ENCODE measurements at regions not wholly inside any gene's neighbourhood (a gene's known extent, or its start where the extent isn't known, plus 50 kb on each side); places are given as distances from the start of the nearest gene placed in this dataset.

GRCh38 chr15:68501259-68501591 is 69.3 kb upstream of the ITGA11 start:
- 94% methylated on average over 4 of the region's 4 CpGs for WGBS
- Histone ChIP-seq H3K4me3 (ENCODE audit: low read length) (no peak overlapping the region), H3K9ac (ENCODE audit: low read depth, low read length) (no peak overlapping the region), H3K27ac (ENCODE audit: low read depth, low read length) (no peak overlapping the region), H3K36me3 (ENCODE audit: insufficient read depth, low read length) (no peaks in the 10 kb centered on the region), H3K27me3 (ENCODE audit: insufficient read depth, low read length) (no peaks in the 10 kb centered on the region), H3K4me1 (ENCODE audit: insufficient read depth, low read length) (no peaks in the 10 kb centered on the region), H3K9me3 (ENCODE audit: insufficient read depth, low read depth, low read length) (no peaks in the 10 kb centered on the region)

- Histone ChIP-seq H3K9ac (ENCODE audit: low read depth, low read length) (no peak overlapping the region), H3K27ac (ENCODE audit: low read depth, low read length) (no peak overlapping the region), H3K4me1 (ENCODE audit: insufficient read depth, low read length) (no peaks in the 10 kb centered on the region), H3K27me3 (ENCODE audit: insufficient read depth, low read length) (no peaks in the 10 kb centered on the region), H3K4me3 (ENCODE audit: low read length) (no peak overlapping the region), H3K36me3 (ENCODE audit: insufficient read depth, low read length) (no peaks in the 10 kb centered on the region), H3K9me3 (ENCODE audit: insufficient read depth, low read depth, low read length) (no peaks in the 10 kb centered on the region)
- 88% methylated on average over 2 of the region's 2 CpGs for WGBS
Measured at GRCh38 chr15:68501616-68502015, 69.7 kb upstream of the ITGA11 start.

DNA sequence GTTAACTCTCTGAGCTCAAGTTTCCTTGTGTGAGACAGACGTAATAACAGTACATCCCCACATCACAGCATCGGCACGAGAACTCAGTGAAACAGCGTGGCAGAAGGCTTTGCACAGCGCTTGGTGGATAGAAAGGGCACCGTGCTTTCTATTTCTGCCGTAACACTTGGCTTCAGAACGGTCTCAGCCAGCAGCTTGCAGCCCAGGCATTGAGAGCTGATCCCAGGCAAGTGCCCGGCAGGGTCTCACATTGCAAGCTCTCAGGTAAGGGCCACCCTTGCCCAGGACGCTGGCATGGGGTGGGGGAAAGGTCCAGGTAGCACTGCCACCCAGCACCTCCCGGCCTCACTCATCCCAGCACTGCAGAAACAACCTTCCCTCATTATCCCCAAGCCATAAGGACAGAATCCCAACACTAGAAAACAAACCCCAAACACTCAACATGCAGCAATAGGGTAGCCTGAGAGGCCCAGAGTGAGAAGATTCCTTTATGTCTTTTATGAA is 70.5 kb upstream of the ITGA11 start:
- Histone ChIP-seq H3K9me3 (ENCODE audit: insufficient read depth, low read depth, low read length) (no peaks in the 10 kb centered on the region), H3K9ac (ENCODE audit: low read depth, low read length) (no peak overlapping the region), H3K36me3 (ENCODE audit: insufficient read depth, low read length) (no peaks in the 10 kb centered on the region), H3K4me3 (ENCODE audit: low read length) (no peak overlapping the region), H3K27ac (ENCODE audit: low read depth, low read length) (no peak overlapping the region), H3K4me1 (ENCODE audit: insufficient read depth, low read length) (peaks cover 3% of the 10 kb centered on the region; the same call in 1 of the 2 replicates), H3K27me3 (ENCODE audit: insufficient read depth, low read length) (no peaks in the 10 kb centered on the region)
- 96% methylated on average over 11 of the region's 11 CpGs for WGBS

GRCh38 chr15:68503213-68503612 is 71.2 kb upstream of the ITGA11 start:
- no peak overlapping the region for H3K27ac ChIP-seq (ENCODE audit: low read depth, low read length)
- WGBS = 93% methylated on average over 7 of the region's 7 CpGs
- H3K9me3 ChIP-seq (ENCODE audit: insufficient read depth, low read depth, low read length) = no peaks in the 10 kb centered on the region
- no peak overlapping the region for H3K4me3 ChIP-seq (ENCODE audit: low read length)
- H3K9ac ChIP-seq (ENCODE audit: low read depth, low read length) = no peak overlapping the region
- H3K4me1 ChIP-seq (ENCODE audit: insufficient read depth, low read length) = peaks cover 5% of the 10 kb centered on the region; the same call in 1 of the 2 replicates
- H3K27me3 ChIP-seq (ENCODE audit: insufficient read depth, low read length) = no peaks in the 10 kb centered on the region
- no peaks in the 10 kb centered on the region for H3K36me3 ChIP-seq (ENCODE audit: insufficient read depth, low read length)

GRCh38 chr15:68503791-68504680 is 72.1 kb upstream of the ITGA11 start:
- no peak overlapping the region for H3K9ac ChIP-seq (ENCODE audit: low read depth, low read length)
- no peaks in the 10 kb centered on the region for H3K27me3 ChIP-seq (ENCODE audit: insufficient read depth, low read length)
- H3K27ac ChIP-seq (ENCODE audit: low read depth, low read length) = no peak overlapping the region
- H3K9me3 ChIP-seq (ENCODE audit: insufficient read depth, low read depth, low read length) = no peaks in the 10 kb centered on the region
- H3K36me3 ChIP-seq (ENCODE audit: insufficient read depth, low read length) = no peaks in the 10 kb centered on the region
- no peak overlapping the region for H3K4me3 ChIP-seq (ENCODE audit: low read length)
- H3K4me1 ChIP-seq (ENCODE audit: insufficient read depth, low read length) = peaks cover 5% of the 10 kb centered on the region; the same call in 1 of the 2 replicates
- 85% methylated on average over 11 of the region's 11 CpGs for WGBS

DNA sequence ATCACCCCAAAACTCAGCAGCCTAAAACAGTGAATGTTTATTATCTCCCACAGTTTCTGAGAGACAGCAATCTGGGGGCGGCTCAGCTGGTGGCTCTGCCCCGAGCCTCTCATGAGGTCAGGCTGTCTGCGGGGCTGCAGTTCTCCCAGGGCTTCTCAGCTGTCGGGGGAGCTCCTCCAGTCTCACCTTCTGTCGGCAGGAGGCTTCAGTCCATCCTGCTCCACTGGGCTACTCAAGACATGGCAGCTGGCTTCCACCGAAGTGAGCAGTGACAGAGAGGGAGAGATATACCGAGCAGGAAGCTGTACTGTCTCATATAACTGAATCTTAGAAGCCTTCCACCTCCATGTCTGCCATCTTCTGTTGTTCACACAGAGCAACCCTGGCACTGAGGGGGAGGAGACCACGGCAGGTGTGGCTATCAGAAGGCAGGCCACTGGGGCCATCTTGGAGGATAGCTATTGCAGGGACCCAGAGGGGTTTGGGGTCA is 72.8 kb upstream of the ITGA11 start:
- Histone ChIP-seq H3K27me3 (ENCODE audit: insufficient read depth, low read length) (no peaks in the 10 kb centered on the region), H3K27ac (ENCODE audit: low read depth, low read length) (no peak overlapping the region)
- WGBS = 82% methylated on average over 8 of the region's 8 CpGs

GRCh38 chr15:68506071-68506470 is 72.7 kb upstream of the CORO2B start:
- Histone ChIP-seq H3K36me3 (ENCODE audit: insufficient read depth, low read length) (no peaks in the 10 kb centered on the region), H3K27me3 (ENCODE audit: insufficient read depth, low read length) (no peaks in the 10 kb centered on the region), H3K27ac (ENCODE audit: low read depth, low read length) (no peak overlapping the region), H3K4me1 (ENCODE audit: insufficient read depth, low read length) (peaks cover 5% of the 10 kb centered on the region; the same call in 1 of the 2 replicates), H3K4me3 (ENCODE audit: low read length) (no peak overlapping the region), H3K9ac (ENCODE audit: low read depth, low read length) (no peak overlapping the region), H3K9me3 (ENCODE audit: insufficient read depth, low read depth, low read length) (no peaks in the 10 kb centered on the region)
- WGBS = 92% methylated on average over 2 of the region's 2 CpGs

More for the DNA sequence above, 72.8 kb upstream of the ITGA11 start:
- H3K4me3 ChIP-seq (ENCODE audit: low read length) = no peak overlapping the region
- no peaks in the 10 kb centered on the region for H3K36me3 ChIP-seq (ENCODE audit: insufficient read depth, low read length)
- H3K4me1 ChIP-seq (ENCODE audit: insufficient read depth, low read length) = peaks cover 5% of the 10 kb centered on the region; the same call in 1 of the 2 replicates
- H3K9ac ChIP-seq (ENCODE audit: low read depth, low read length) = no peak overlapping the region
- no peaks in the 10 kb centered on the region for H3K9me3 ChIP-seq (ENCODE audit: insufficient read depth, low read depth, low read length)

DNA sequence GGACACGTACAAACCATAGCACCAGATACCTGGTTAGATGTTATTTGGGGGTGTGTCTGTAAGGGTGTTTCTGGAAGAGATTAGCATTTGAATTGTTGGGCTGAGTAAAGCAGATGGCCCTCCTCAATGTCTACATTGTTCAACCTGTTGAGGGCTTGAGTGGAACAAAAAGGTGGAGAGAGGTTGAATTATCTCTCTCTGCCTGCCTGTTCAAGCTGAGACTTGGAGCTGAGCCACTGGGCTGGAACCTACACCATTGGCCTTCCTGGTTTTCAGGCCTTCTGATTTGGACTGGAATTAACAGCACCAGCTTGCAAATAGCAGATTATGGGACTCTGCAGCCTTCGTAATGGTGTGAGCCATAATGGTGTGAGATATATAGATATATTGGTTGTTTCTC is 71.3 kb upstream of the CORO2B start:
- Histone ChIP-seq H3K36me3 (ENCODE audit: insufficient read depth, low read length) (no peaks in the 10 kb centered on the region), H3K4me3 (ENCODE audit: low read length) (no peak overlapping the region), H3K9me3 (ENCODE audit: insufficient read depth, low read depth, low read length) (no peaks in the 10 kb centered on the region), H3K4me1 (ENCODE audit: insufficient read depth, low read length) (peaks cover 5% of the 10 kb centered on the region; the same call in 1 of the 2 replicates), H3K27me3 (ENCODE audit: insufficient read depth, low read length) (no peaks in the 10 kb centered on the region), H3K9ac (ENCODE audit: low read depth, low read length) (no peak overlapping the region), H3K27ac (ENCODE audit: low read depth, low read length) (no peak overlapping the region)
- 87% methylated on average over 2 of the region's 2 CpGs for WGBS

GRCh38 chr15:68508485-68509189 is 70.2 kb upstream of the CORO2B start:
- H3K4me1 ChIP-seq (ENCODE audit: insufficient read depth, low read length) = peaks cover 5% of the 10 kb centered on the region; the same call in 1 of the 2 replicates
- H3K36me3 ChIP-seq (ENCODE audit: insufficient read depth, low read length) = no peaks in the 10 kb centered on the region
- 94% methylated on average over 12 of the region's 12 CpGs for WGBS
- H3K27me3 ChIP-seq (ENCODE audit: insufficient read depth, low read length) = no peaks in the 10 kb centered on the region
- H3K27ac ChIP-seq (ENCODE audit: low read depth, low read length) = no peak overlapping the region
- H3K9me3 ChIP-seq (ENCODE audit: insufficient read depth, low read depth, low read length) = peaks cover 10% of the 10 kb centered on the region; the same call in 1 of the 2 replicates
- no peak overlapping the region for H3K4me3 ChIP-seq (ENCODE audit: low read length)
- no peak overlapping the region for H3K9ac ChIP-seq (ENCODE audit: low read depth, low read length)

GRCh38 chr15:68510558-68510957 is 68.2 kb upstream of the CORO2B start:
- Histone ChIP-seq H3K9me3 (ENCODE audit: insufficient read depth, low read depth, low read length) (peaks cover 12% of the 10 kb centered on the region; the same call in 1 of the 2 replicates), H3K4me3 (ENCODE audit: low read length) (no peak overlapping the region), H3K36me3 (ENCODE audit: insufficient read depth, low read length) (no peaks in the 10 kb centered on the region), H3K27me3 (ENCODE audit: insufficient read depth, low read length) (no peaks in the 10 kb centered on the region), H3K9ac (ENCODE audit: low read depth, low read length) (no peak overlapping the region), H3K27ac (ENCODE audit: low read depth, low read length) (no peak overlapping the region), H3K4me1 (ENCODE audit: insufficient read depth, low read length) (peaks cover 5% of the 10 kb centered on the region; the same call in 1 of the 2 replicates)
- WGBS = 84% methylated on average over 2 of the region's 2 CpGs
